Osteocyte (in vitro differentiated cells): ENCODE measurements at regions not wholly inside any gene's neighbourhood (a gene's known extent, or its start where the extent isn't known, plus 50 kb on each side); places are given as distances from the start of the nearest gene placed in this dataset.
"Not testable (repeated sequence)": the region's sequence is repeated elsewhere in the genome, so short reads cannot be mapped to it uniquely, and the experiment has no call there.

Experiments
- DNase-seq: peaks from one replicate; pipeline ENCODE4 v3.0.0; 2021; ENCODE audit warnings: mixed read lengths; ENCODE audit not compliant: unreplicated experiment; ENCODE audit errors: extremely low spot score
- H3K27ac Mint-ChIP-seq: one replicate; pipeline ENCODE4 v1.8.0; 2021; ENCODE audit warnings: mild to moderate bottlenecking, mixed read lengths; ENCODE audit not compliant: unreplicated experiment
- H3K27me3 Mint-ChIP-seq: one replicate; pipeline ENCODE4 v1.8.0; 2021; ENCODE audit warnings: mixed read lengths; ENCODE audit not compliant: unreplicated experiment
- H3K36me3 Mint-ChIP-seq: one replicate; pipeline ENCODE4 v1.8.0; 2021; ENCODE audit warnings: mixed read lengths; ENCODE audit not compliant: unreplicated experiment
- H3K4me1 Mint-ChIP-seq: one replicate; pipeline ENCODE4 v1.8.0; 2021; ENCODE audit warnings: mixed read lengths; ENCODE audit not compliant: unreplicated experiment
- H3K4me3 Mint-ChIP-seq: one replicate; pipeline ENCODE4 v1.8.0; 2021; ENCODE audit warnings: mild to moderate bottlenecking, moderate library complexity, mixed read lengths; ENCODE audit not compliant: unreplicated experiment
- H3K9me3 Mint-ChIP-seq: one replicate; pipeline ENCODE4 v1.8.0; 2021; ENCODE audit warnings: mixed read lengths; ENCODE audit not compliant: unreplicated experiment
- CTCF ChIP-seq: fragments of 200-600 bp; sonication (generic); IDR thresholded peaks from 2 replicates; pipeline ENCODE4 v1.5.0; 2021; ENCODE audit warnings: antibody characterized with exemption, mild to moderate bottlenecking, moderate library complexity

GRCh38 chr2:116160657-116161056 lies 1653.8 kb upstream of the DDX18 start:
- no peak for DNase-seq
- Mint-ChIP-seq H3K9me3 (peaks cover 53% of the 10 kb centered on the region), H3K27ac (no peak overlapping the region), H3K27me3 (no peaks in the 10 kb centered on the region), H3K36me3 (no peaks in the 10 kb centered on the region), H3K4me1 (no peaks in the 10 kb centered on the region), H3K4me3 (no peak overlapping the region)
- TF ChIP-seq CTCF: no peak

- peaks cover 48% of the 10 kb centered on the region for H3K9me3 Mint-ChIP-seq
- no peaks in the 10 kb centered on the region for H3K4me1 Mint-ChIP-seq
- DNase-seq: no peak
- no peak overlapping the region for H3K27ac Mint-ChIP-seq
- H3K27me3 Mint-ChIP-seq: no peaks in the 10 kb centered on the region
- no peaks in the 10 kb centered on the region for H3K36me3 Mint-ChIP-seq
- TF ChIP-seq CTCF: no peak
- no peak overlapping the region for H3K4me3 Mint-ChIP-seq
These were observed 1652.1 kb upstream of the DDX18 start for GRCh38 chr2:116162395-116162794.

- H3K4me1 Mint-ChIP-seq: no peaks in the 10 kb centered on the region
- no peak for TF ChIP-seq CTCF
- H3K36me3 Mint-ChIP-seq: no peaks in the 10 kb centered on the region
- no peak overlapping the region for H3K27ac Mint-ChIP-seq
- H3K27me3 Mint-ChIP-seq: no peaks in the 10 kb centered on the region
- no peak for DNase-seq
- no peak overlapping the region for H3K4me3 Mint-ChIP-seq
- H3K9me3 Mint-ChIP-seq: peaks cover 46% of the 10 kb centered on the region
These were observed 1647.4 kb upstream of the DDX18 start for GRCh38 chr2:116167107-116167506.

- H3K4me1 Mint-ChIP-seq: no peaks in the 10 kb centered on the region
- no peak overlapping the region for H3K27ac Mint-ChIP-seq
- no peak overlapping the region for H3K4me3 Mint-ChIP-seq
- H3K36me3 Mint-ChIP-seq: no peaks in the 10 kb centered on the region
- peaks cover 19% of the 10 kb centered on the region for H3K9me3 Mint-ChIP-seq
- no peak for DNase-seq
- no peak for TF ChIP-seq CTCF
- no peaks in the 10 kb centered on the region for H3K27me3 Mint-ChIP-seq
These were observed 1634.4 kb upstream of the DDX18 start for GRCh38 chr2:116180072-116180471.

- not testable (repeated sequence) for DNase-seq, H3K27me3 Mint-ChIP-seq, H3K4me1 Mint-ChIP-seq, H3K36me3 Mint-ChIP-seq, H3K4me3 Mint-ChIP-seq, H3K27ac Mint-ChIP-seq
- H3K9me3 Mint-ChIP-seq: peaks cover 58% of the 10 kb centered on the region
These were observed 1623.8 kb upstream of the DDX18 start for GRCh38 chr2:116190684-116191083.

- Mint-ChIP-seq H3K4me1 (no peaks in the 10 kb centered on the region), H3K27ac (no peak overlapping the region), H3K9me3 (peaks cover 55% of the 10 kb centered on the region), H3K27me3 (no peaks in the 10 kb centered on the region), H3K4me3 (no peak overlapping the region), H3K36me3 (no peaks in the 10 kb centered on the region)
- no peak for DNase-seq
- no peak for TF ChIP-seq CTCF
These were observed 1614.4 kb upstream of the DDX18 start for GRCh38 chr2:116200086-116200485.
